ENCODE measurements at regions not wholly inside any gene's neighbourhood (a gene's known extent, or its start where the extent isn't known, plus 50 kb on each side); places are given as distances from the start of the nearest gene placed in this dataset.

- no peak for TF ChIP-seq POLR2A (IDR thresholded peaks at IDR 0.05)
- TF ChIP-seq CTCF (IDR thresholded peaks at IDR 0.05): no peak
These were observed 131.3 kb upstream of the FBXL4 start for GRCh38 chr6:99079058-99079457.

All from adrenal gland (tissue), 5 donors.